ENCODE measurements at regions not wholly inside any gene's neighbourhood (a gene's known extent, or its start where the extent isn't known, plus 50 kb on each side); places are given as distances from the start of the nearest gene placed in this dataset.

DNA sequence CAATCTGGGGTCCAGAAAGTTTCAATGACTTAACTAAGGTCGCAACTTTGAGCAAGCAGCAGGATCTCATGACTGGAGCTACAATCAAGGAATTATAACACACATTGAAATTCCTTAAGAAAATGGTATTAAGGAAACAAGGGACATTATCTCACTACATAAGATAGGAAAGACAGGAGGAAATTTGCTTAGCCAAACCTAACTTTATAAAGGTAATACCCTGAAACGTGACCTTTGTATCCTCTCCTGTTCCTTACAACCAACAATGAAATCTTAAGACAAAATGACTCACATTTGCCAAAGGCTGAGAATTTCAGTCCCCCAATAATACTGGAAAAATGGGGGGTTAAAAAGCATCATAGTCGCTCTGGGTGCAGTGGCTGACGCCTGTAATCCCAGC is 218.9 kb upstream of the LYZL1 start:
- TF ChIP-seq, protein P1, sequence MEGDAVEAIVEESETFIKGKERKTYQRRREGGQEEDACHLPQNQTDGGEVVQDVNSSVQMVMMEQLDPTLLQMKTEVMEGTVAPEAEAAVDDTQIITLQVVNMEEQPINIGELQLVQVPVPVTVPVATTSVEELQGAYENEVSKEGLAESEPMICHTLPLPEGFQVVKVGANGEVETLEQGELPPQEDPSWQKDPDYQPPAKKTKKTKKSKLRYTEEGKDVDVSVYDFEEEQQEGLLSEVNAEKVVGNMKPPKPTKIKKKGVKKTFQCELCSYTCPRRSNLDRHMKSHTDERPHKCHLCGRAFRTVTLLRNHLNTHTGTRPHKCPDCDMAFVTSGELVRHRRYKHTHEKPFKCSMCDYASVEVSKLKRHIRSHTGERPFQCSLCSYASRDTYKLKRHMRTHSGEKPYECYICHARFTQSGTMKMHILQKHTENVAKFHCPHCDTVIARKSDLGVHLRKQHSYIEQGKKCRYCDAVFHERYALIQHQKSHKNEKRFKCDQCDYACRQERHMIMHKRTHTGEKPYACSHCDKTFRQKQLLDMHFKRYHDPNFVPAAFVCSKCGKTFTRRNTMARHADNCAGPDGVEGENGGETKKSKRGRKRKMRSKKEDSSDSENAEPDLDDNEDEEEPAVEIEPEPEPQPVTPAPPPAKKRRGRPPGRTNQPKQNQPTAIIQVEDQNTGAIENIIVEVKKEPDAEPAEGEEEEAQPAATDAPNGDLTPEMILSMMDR (IDR thresholded peaks at IDR 0.05; ENCODE audit: low read length): no peak
- TF ChIP-seq EZH2phosphoT487 (IDR thresholded peaks at IDR 0.05; ENCODE audit: low read length): no peak
